Kidney (tissue), 13 donors: ENCODE measurements at regions not wholly inside any gene's neighbourhood (a gene's known extent, or its start where the extent isn't known, plus 50 kb on each side); places are given as distances from the start of the nearest gene placed in this dataset.

ENCODE experiments used
- DNase-seq, 5 donors: peaks; one replicate each; pipeline ENCODE4 v3.0.0-alpha.2; 2013 to 2020
- FAIRE-seq: peaks from 2 replicates; lab custom pipeline; 2012; peaks lifted over from hg19 to GRCh38; lab: Jason Lieb, UNC
- H3K27ac ChIP-seq, 2 donors: one replicate each; pipeline ENCODE4 v1.7.0; 2013; ENCODE audit warnings: low read depth in 2 of 2, low read length in 2 of 2, inconsistent platforms in 1 of 2
- H3K27me3 ChIP-seq: one replicate; pipeline ENCODE4 v1.7.1; 2013; ENCODE audit warnings: low read length, inconsistent platforms; ENCODE audit not compliant: control insufficient read depth, insufficient read depth
- H3K36me3 ChIP-seq, 3 donors: one replicate each; pipeline versions ENCODE4 v1.7.0 to v1.7.1; 2013; ENCODE audit warnings: low read length in 3 of 3, control low read depth in 1 of 3, inconsistent platforms in 1 of 3; ENCODE audit not compliant: insufficient read depth in 3 of 3, control insufficient read depth in 2 of 3
- H3K4me1 ChIP-seq, 3 donors: one replicate each; pipeline versions ENCODE4 v1.7.0 to v1.7.1; 2013; ENCODE audit warnings: low read length in 3 of 3, inconsistent platforms in 1 of 3, low read depth in 1 of 3; ENCODE audit not compliant: control insufficient read depth in 2 of 3, insufficient read depth in 2 of 3
- H3K4me3 ChIP-seq, 3 donors: one replicate each; pipeline versions ENCODE4 v1.7.0 to v1.8.1; 2013; ENCODE audit warnings: low read length in 3 of 3, control low read depth in 1 of 3, inconsistent platforms in 1 of 3
- H3K9ac ChIP-seq, 3 donors: one replicate each; pipeline versions ENCODE4 v1.7.0 to v1.7.1; 2013; ENCODE audit warnings: low read length in 3 of 3, control low read depth in 1 of 3, inconsistent platforms in 1 of 3
- H3K9me3 ChIP-seq, 3 donors: one replicate each; pipeline versions ENCODE4 v1.7.0 to v1.7.1; 2013; ENCODE audit warnings: low read length in 3 of 3, control low read depth in 1 of 3, inconsistent platforms in 1 of 3; ENCODE audit not compliant: control insufficient read depth in 2 of 3, insufficient read depth in 1 of 3
- intact Hi-C: fragments of 100-400 bp; cut with DNase I; formaldehyde crosslinking; loops from one replicate; pipeline ENCODE4 v1.11.1; 2022
- TF ChIP-seq, protein P1 (sequence below): IDR thresholded peaks from 3 replicates; pipeline ENCODE4 v1.5.1; 2012; ENCODE audit warnings: mild to moderate bottlenecking, moderate library complexity, borderline replicate concordance; ENCODE audit not compliant: insufficient read depth; ENCODE audit errors: extremely low read depth
- donor health status: control.
- donor health status: control.
- donor health status: control.
- donor health status: control.
- donor health status: control.
- donor health status: DM: yes; HTN: yes; CAD: no.
- donor health status: Normal renal cell carcinoma (clear cell type).

DNA sequence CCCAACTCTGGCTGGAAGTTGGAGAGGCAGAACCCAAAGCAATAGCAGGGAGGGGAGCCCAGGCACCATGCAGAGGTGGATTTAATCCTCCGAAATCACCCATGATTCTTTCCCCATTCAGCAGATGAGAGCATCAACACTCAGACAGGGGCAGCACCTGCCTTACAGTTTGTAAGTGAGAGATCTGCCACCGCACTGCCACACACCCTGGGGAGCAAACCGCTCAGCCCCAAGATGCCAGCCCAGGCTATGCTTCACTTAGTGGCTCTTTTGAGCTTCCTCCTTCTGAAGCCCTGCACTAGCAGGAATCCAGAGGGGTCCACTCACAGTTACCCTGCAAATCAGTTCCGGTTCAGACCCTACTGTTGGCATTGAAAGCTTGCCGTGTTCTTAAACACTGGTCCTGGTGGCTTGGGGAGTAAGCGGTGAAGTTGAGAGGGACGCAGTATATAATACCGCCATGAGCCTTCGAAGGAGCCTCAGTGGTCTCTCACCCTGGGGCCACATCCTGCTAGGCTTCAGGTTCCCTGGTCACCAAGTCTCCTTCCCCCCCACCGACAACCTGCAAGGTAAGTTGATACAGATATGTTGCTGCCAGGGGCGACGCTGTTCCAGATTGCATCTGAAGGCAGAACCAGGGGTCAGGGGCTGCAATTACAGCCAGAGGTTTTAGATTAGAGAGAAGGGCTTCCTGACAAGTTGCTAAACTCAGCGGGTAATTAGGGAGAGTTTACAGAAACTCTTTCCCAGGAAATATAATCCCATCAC is 72.0 kb upstream of the CCND2 start:
- FAIRE-seq, result no peak
- no peak overlapping the region for H3K4me3 ChIP-seq
- intact Hi-C loops, result no loop called here
- H3K9ac ChIP-seq, result no peak overlapping the region
- no peak overlapping the region for H3K27ac ChIP-seq
- TF ChIP-seq, protein P1, sequence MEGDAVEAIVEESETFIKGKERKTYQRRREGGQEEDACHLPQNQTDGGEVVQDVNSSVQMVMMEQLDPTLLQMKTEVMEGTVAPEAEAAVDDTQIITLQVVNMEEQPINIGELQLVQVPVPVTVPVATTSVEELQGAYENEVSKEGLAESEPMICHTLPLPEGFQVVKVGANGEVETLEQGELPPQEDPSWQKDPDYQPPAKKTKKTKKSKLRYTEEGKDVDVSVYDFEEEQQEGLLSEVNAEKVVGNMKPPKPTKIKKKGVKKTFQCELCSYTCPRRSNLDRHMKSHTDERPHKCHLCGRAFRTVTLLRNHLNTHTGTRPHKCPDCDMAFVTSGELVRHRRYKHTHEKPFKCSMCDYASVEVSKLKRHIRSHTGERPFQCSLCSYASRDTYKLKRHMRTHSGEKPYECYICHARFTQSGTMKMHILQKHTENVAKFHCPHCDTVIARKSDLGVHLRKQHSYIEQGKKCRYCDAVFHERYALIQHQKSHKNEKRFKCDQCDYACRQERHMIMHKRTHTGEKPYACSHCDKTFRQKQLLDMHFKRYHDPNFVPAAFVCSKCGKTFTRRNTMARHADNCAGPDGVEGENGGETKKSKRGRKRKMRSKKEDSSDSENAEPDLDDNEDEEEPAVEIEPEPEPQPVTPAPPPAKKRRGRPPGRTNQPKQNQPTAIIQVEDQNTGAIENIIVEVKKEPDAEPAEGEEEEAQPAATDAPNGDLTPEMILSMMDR, result no peak
- peak in 3 of 5 donors; percentile 18 to 51 (median 47) for DNase-seq
- no peaks in the 10 kb centered on the region for H3K9me3 ChIP-seq
- H3K27me3 ChIP-seq, result no peaks in the 10 kb centered on the region
- H3K36me3 ChIP-seq, result no peaks in the 10 kb centered on the region
- H3K4me1 ChIP-seq, result no peaks in the 10 kb centered on the region

DNA sequence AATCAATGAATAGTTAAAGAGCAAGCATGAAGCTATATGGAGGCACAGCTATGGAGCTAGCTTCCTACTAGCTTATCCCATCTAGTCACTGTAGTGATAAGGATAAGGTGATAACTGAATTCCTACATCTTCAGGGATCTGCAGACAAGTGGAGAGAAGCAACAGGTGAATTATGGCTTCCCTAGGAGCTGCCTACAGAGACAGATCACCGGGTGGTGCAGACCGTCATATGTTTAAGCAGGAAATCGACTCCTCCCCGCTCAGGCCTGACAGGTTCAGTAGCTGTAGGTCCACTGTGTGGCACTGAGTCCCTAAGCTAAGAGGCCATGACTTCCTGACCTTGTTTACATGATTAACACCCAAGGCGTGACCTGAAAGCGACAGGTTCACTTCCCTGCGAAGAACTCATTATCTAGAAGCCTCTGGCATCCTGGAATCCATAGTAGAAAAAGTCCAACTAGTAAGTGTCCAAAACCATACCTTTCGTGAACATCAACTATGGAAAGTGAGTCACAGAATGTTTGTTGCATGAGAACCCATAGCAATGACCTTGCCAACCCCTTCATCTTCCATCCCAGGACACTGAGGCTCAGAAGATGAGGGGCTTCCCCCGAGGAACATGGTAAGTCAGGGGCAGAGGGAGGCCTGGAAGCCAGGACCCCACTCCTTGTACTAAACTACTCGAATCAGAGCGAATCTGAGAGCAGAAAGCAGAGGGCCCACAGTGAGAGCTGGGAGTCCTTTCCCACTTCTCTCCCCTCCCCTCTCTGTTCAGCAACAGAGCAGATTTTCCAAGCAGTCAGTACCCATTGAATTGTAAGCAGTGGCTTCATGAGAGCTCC is 75.4 kb upstream of the CCND2 start:
- Histone ChIP-seq H3K9ac (no peak overlapping the region), H3K9me3 (no peaks in the 10 kb centered on the region), H3K4me1 (no peaks in the 10 kb centered on the region), H3K27ac (no peak overlapping the region), H3K27me3 (no peaks in the 10 kb centered on the region), H3K4me3 (no peak overlapping the region), H3K36me3 (no peaks in the 10 kb centered on the region)
- DNase-seq (no peak), FAIRE-seq (no peak)
- TF ChIP-seq, protein P1, result no peak
- intact Hi-C loops, result no loop called here

DNA sequence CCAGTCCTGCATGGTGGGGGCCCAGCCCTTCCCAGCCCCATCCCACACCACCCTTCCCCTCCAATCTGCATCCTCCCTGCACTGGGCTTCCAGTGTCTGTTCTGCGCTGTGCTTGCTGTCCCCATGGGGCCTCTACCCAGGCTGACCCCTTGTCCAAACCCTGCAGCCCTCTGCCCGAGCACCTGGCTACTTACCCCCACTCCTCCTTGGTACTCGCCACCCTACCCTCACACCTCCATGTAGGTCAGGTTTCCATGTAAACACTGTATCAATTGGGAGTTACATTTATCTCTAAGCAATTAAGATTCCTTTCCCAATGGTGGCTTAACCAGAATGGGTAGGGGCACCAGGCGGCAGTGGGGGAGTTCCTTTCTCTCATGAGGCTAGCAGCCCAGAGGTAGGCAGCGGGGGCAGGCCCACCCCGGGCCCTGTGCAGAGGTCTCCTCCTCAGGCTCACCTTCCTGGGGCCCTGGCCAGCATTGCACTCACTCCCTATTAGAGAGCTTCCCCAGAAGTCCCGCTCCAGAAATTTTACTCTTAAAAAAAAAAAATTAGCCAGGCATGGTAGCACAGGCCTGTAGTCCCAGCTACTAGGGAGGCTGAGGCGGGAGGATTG is 76.6 kb upstream of the CCND2 start:
- FAIRE-seq (no peak), DNase-seq (peak in 3 of 5 donors; percentile 15 to 22 (median 18))
- Histone ChIP-seq H3K9me3 (no peaks in the 10 kb centered on the region), H3K4me3 (no peak overlapping the region), H3K4me1 (no peaks in the 10 kb centered on the region), H3K9ac (no peak overlapping the region), H3K36me3 (no peaks in the 10 kb centered on the region), H3K27me3 (no peaks in the 10 kb centered on the region), H3K27ac (no peak overlapping the region)
- TF ChIP-seq, protein P1, result no peak
- intact Hi-C loops, result no loop called here
